ENCODE measurements at regions not wholly inside any gene's neighbourhood (a gene's known extent, or its start where the extent isn't known, plus 50 kb on each side); places are given as distances from the start of the nearest gene placed in this dataset.

DNA sequence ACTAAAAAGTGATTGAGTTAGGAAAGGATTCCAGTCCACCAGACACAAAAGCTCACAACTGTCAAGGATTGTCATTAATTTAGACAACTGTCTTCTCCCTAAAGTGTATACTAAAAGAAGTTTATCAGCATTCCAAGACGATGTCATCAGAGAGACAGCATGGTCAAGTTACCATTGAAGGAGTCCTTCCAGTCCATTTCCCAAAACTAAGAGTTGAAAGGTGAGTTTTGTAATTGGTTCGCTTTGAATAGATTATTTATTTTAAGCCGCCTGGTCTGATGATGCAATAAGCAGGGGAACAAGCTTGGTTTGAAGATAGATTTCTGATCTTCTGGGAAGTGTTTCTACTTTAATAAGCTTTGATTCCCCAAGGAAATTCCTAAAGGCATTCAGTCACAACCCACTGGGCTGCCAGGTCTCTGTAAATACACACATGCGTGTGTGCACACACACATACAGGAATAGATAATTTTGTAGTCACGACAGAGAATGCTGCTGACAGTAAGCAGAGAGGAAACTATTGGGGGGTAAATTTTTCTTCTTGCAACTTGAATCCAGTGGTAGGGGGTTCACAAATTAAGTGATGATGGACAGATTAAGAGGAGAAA lies 234.8 kb downstream of the PIK3R1 start:
- no peak overlapping the region for H3K4me3 ChIP-seq (ENCODE audit: low read depth, low read length)
- no peak overlapping the region for H3K27ac ChIP-seq
- no peaks in the 10 kb centered on the region for H3K27me3 ChIP-seq (ENCODE audit: insufficient read depth, low read depth, severe bottlenecking)
- DNase-seq, result no peak
- no peaks in the 10 kb centered on the region for H3K9me3 ChIP-seq (ENCODE audit: severe bottlenecking)
- TF ChIP-seq, protein P1, sequence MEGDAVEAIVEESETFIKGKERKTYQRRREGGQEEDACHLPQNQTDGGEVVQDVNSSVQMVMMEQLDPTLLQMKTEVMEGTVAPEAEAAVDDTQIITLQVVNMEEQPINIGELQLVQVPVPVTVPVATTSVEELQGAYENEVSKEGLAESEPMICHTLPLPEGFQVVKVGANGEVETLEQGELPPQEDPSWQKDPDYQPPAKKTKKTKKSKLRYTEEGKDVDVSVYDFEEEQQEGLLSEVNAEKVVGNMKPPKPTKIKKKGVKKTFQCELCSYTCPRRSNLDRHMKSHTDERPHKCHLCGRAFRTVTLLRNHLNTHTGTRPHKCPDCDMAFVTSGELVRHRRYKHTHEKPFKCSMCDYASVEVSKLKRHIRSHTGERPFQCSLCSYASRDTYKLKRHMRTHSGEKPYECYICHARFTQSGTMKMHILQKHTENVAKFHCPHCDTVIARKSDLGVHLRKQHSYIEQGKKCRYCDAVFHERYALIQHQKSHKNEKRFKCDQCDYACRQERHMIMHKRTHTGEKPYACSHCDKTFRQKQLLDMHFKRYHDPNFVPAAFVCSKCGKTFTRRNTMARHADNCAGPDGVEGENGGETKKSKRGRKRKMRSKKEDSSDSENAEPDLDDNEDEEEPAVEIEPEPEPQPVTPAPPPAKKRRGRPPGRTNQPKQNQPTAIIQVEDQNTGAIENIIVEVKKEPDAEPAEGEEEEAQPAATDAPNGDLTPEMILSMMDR (IDR thresholded peaks at IDR 0.05; ENCODE audit: low read depth, low read length), result no peak
- no peaks in the 10 kb centered on the region for H3K36me3 ChIP-seq

DNA sequence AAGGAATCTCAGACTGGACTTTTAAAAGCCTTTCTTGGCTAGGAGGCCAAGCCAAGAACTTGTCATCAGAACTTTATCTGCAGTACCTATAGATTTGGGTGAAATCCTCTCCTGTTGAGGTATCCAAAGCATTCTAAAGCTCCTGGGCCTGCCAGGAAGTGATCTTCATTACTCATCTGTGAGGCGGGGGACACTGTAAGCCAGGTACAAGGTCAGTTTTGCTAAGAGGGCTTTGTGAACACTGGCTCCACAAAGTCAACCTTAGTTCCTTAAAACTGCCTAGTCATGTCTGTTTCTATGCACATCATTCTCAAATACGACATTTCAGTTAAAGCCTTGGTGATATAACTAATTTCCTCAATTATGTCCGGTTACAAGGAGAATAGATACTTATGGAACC lies 236.7 kb downstream of the PIK3R1 start:
- TF ChIP-seq, protein P1 (IDR thresholded peaks at IDR 0.05; ENCODE audit: low read depth, low read length), result no peak
- DNase-seq, result no peak
- no peaks in the 10 kb centered on the region for H3K27me3 ChIP-seq (ENCODE audit: insufficient read depth, low read depth, severe bottlenecking)
- no peak overlapping the region for H3K4me3 ChIP-seq (ENCODE audit: low read depth, low read length)
- no peaks in the 10 kb centered on the region for H3K36me3 ChIP-seq
- no peak overlapping the region for H3K27ac ChIP-seq
- H3K9me3 ChIP-seq (ENCODE audit: severe bottlenecking), result no peaks in the 10 kb centered on the region

DNA sequence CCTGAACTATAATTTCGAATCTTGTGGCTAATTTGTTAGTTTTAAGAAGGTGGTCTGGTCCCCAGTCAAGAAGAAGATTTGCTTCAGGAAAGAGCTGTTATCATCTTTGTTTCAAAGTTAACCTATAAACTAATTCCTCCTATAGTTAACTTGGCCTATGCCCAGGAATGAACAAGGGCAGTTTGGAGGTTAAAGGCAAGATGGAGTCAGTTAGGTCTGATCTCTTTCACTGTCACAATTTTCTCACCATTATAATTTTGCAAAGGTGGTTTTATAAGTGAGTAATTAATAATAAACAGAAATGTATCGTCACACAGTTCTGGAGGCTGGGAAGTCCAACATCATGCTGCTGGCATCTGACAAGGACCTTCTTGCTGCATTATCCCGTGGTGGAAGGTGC lies 238.6 kb downstream of the PIK3R1 start:
- Histone ChIP-seq H3K4me3 (ENCODE audit: low read depth, low read length) (no peak overlapping the region), H3K27me3 (ENCODE audit: insufficient read depth, low read depth, severe bottlenecking) (no peaks in the 10 kb centered on the region), H3K27ac (no peak overlapping the region), H3K36me3 (no peaks in the 10 kb centered on the region), H3K9me3 (ENCODE audit: severe bottlenecking) (no peaks in the 10 kb centered on the region)
- no peak for DNase-seq
- TF ChIP-seq, protein P1 (IDR thresholded peaks at IDR 0.05; ENCODE audit: low read depth, low read length), result no peak

DNA sequence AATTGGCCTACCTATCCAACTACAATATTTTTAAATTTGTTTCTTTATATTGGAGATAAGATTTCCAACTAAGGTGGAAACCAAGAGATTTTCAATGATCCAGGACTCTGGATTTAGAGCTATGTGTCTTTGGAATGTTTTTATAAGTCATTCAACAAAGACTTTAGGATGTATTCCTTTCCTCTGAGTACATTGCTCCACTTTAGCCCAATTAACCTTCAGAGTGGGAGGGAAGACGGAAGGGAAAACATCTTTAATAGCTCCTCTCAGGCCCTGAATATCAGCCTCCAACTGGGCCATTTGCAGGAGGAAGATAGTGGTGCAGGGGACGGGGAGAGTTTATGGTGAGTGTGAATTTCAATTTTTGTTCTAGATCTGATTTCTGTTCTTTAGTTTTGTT lies 239.2 kb downstream of the PIK3R1 start:
- no peak overlapping the region for H3K27ac ChIP-seq
- TF ChIP-seq, protein P1 (IDR thresholded peaks at IDR 0.05; ENCODE audit: low read depth, low read length), result no peak
- H3K27me3 ChIP-seq (ENCODE audit: insufficient read depth, low read depth, severe bottlenecking), result no peaks in the 10 kb centered on the region
- no peaks in the 10 kb centered on the region for H3K9me3 ChIP-seq (ENCODE audit: severe bottlenecking)
- DNase-seq, result no peak
- H3K36me3 ChIP-seq, result no peaks in the 10 kb centered on the region
- no peak overlapping the region for H3K4me3 ChIP-seq (ENCODE audit: low read depth, low read length)

DNA sequence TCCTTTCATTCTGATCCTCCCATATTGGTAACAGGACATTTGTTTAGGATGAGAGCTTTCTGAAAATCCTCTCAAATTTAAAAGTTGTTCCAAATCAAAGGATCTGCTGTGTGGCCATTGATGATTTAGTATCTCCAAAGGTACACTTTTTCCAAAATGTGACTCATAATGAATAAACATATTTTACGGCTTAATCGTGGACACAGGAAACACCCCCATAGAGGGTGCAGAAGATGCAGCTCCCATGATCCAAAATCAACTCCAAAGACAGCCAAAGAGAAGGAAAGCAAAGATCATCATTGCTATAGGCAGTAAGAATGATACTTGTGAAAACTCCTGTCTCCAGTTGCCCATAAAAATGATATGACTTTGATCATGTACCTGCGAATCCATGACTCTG lies 239.7 kb downstream of the PIK3R1 start:
- no peak for DNase-seq
- no peak overlapping the region for H3K4me3 ChIP-seq (ENCODE audit: low read depth, low read length)
- no peaks in the 10 kb centered on the region for H3K36me3 ChIP-seq
- no peak overlapping the region for H3K27ac ChIP-seq
- TF ChIP-seq, protein P1 (IDR thresholded peaks at IDR 0.05; ENCODE audit: low read depth, low read length), result no peak
- H3K27me3 ChIP-seq (ENCODE audit: insufficient read depth, low read depth, severe bottlenecking), result no peaks in the 10 kb centered on the region
- no peaks in the 10 kb centered on the region for H3K9me3 ChIP-seq (ENCODE audit: severe bottlenecking)

DNA sequence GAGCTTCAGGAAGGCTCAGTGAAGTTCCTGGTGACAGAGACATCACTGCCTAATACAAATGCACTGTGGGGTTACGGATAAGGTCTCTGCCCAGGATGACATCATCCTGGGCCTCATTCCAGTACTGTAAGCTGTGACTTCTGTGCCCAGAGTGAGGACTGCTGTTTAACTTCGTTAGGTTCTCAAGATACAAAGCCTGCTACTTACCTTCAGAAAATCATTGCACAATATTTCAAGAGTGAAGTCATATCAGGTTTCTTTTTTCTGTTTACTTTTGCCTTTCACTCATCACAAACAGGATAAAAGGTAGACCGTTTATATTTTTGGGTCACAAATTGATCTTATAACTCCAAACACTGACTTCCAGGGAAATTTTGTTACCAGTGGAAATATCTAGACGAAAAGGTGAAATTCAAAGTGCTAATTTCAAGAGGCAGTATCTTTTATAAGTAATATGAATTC lies 241.2 kb downstream of the PIK3R1 start:
- no peak overlapping the region for H3K4me3 ChIP-seq (ENCODE audit: low read depth, low read length)
- no peak overlapping the region for H3K27ac ChIP-seq
- TF ChIP-seq, protein P1 (IDR thresholded peaks at IDR 0.05; ENCODE audit: low read depth, low read length), result no peak
- H3K27me3 ChIP-seq (ENCODE audit: insufficient read depth, low read depth, severe bottlenecking), result no peaks in the 10 kb centered on the region
- H3K9me3 ChIP-seq (ENCODE audit: severe bottlenecking), result no peaks in the 10 kb centered on the region
- DNase-seq, result no peak
- H3K36me3 ChIP-seq, result no peaks in the 10 kb centered on the region
